GM12878 (cell line): ENCODE measurements at regions not wholly inside any gene's neighbourhood (a gene's known extent, or its start where the extent isn't known, plus 50 kb on each side); places are given as distances from the start of the nearest gene placed in this dataset.

Experiments
- ATAC-seq: fragments of 200-7000 bp; cut with Tn5 transposase; 3 replicates; pipeline ENCODE4 v1.9.1; 2020; ENCODE audit warnings: mild to moderate bottlenecking, moderate library complexity
- BruUV-seq: library from RNA; stranded (reverse); fragments of 400-500 nt; replicated peaks from 2 replicates; lab custom pipeline; 2021; lab: Mats Ljungman, UMichigan
- CTCF ChIA-PET: fragments of 300-600 bp; sonication (Branson Sonifier 250); formaldehyde crosslinking; extraction: SDS; loops from one replicate; lab custom pipeline; 2021; ENCODE audit warnings: inconsistent platforms; lab: Yijun Ruan, JAX
- POLR2A ChIA-PET: fragments of 350-600 bp; formaldehyde crosslinking; extraction: SDS; loops from one replicate; lab custom pipeline; 2021; ENCODE audit warnings: inconsistent platforms; lab: Charles Lee
- RAD21 ChIA-PET: fragments of 300-600 bp; sonication (Branson Sonifier 250); formaldehyde crosslinking; loops from one replicate; lab custom pipeline; 2023; ENCODE audit warnings: antibody characterized with exemption; ENCODE audit not compliant: unreplicated experiment; lab: Charles Lee
- SMC1A ChIA-PET: fragments of 300-600 bp; sonication (Branson Sonifier 250); formaldehyde crosslinking; loops from one replicate; lab custom pipeline; 2023; ENCODE audit not compliant: unreplicated experiment, uncharacterized antibody; lab: Charles Lee
- DNase-seq: peaks from one replicate; pipeline ENCODE4 v3.0.0-alpha.2; 2011; ENCODE audit warnings: low read depth, low spot score
- FAIRE-seq: peaks from 3 replicates; lab custom pipeline; 2011; peaks lifted over from hg19 to GRCh38; lab: Jason Lieb, UNC
- H2AFZ ChIP-seq: 2 replicates; pipeline ENCODE4 v1.6.0; 2011; ENCODE audit warnings: low read depth, low read length, control low read depth; ENCODE audit not compliant: control insufficient read depth
- H3K27ac ChIP-seq: 2 replicates; pipeline ENCODE4 v1.5.1; 2011; ENCODE audit warnings: control low read depth; ENCODE audit not compliant: control insufficient read depth, insufficient read depth
- H3K27me3 ChIP-seq, 2 experiments: replicated peaks in 1 of 2; 2 replicates each; pipeline versions ENCODE4 v1.6.0 to v1.6.1; 2011; ENCODE audit warnings: low read length in 1 of 2; ENCODE audit not compliant: control insufficient read depth in 2 of 2, insufficient read depth in 2 of 2
- H3K36me3 ChIP-seq, 2 experiments: 2 replicates each; pipeline ENCODE4 v1.5.1; 2011; ENCODE audit warnings: low read length in 1 of 2; ENCODE audit not compliant: control insufficient read depth in 2 of 2, insufficient read depth in 2 of 2
- H3K4me1 ChIP-seq: 2 replicates; pipeline ENCODE4 v1.6.1; 2011; ENCODE audit warnings: mild to moderate bottlenecking, low read length, moderate library complexity, mixed read lengths; ENCODE audit not compliant: control insufficient read depth, insufficient read depth
- H3K4me2 ChIP-seq: 2 replicates; pipeline ENCODE4 v1.6.0; 2011; ENCODE audit warnings: control low read depth; ENCODE audit not compliant: control insufficient read depth, insufficient read depth
- H3K4me3 ChIP-seq: fragments of 200-600 bp; sonication (generic); 2 replicates; pipeline ENCODE4 v1.5.1; 2016
- H3K79me2 ChIP-seq: 2 replicates; pipeline ENCODE4 v1.6.0; 2011; ENCODE audit warnings: low read length; ENCODE audit not compliant: control insufficient read depth, insufficient read depth
- H3K9ac ChIP-seq: 2 replicates; pipeline ENCODE4 v1.8.0; 2011; ENCODE audit warnings: low read length, control low read depth, mixed read lengths; ENCODE audit not compliant: control insufficient read depth, insufficient read depth
- H3K9me3 ChIP-seq: replicated peaks from 3 replicates; pipeline ENCODE4 v1.5.1; 2011; ENCODE audit warnings: mild to moderate bottlenecking, low read length; ENCODE audit not compliant: control insufficient read depth, insufficient read depth
- H4K20me1 ChIP-seq: 2 replicates; pipeline ENCODE4 v1.6.0; 2011; ENCODE audit not compliant: control insufficient read depth, insufficient read depth
- EP300 ChIP-seq, 2 experiments: fragments of 150-350 bp in 1 of 2; IDR thresholded peaks; 2 replicates each; pipeline ENCODE4 v1.6.1; 2011 to 2012; ENCODE audit warnings: low read depth in 2 of 2, low read length in 2 of 2, borderline replicate concordance in 1 of 2, improper control_type of control experiment in 1 of 2, inconsistent platforms in 1 of 2; ENCODE audit not compliant: control insufficient read depth in 1 of 2
- IRF5 ChIP-seq: fragments of 450-650 bp; IDR thresholded peaks from 2 replicates; pipeline ENCODE4 v1.6.1; 2017; ENCODE audit warnings: borderline replicate concordance
- JUNB ChIP-seq: IDR thresholded peaks from 2 replicates; pipeline ENCODE4 v1.6.1; 2016; ENCODE audit warnings: antibody characterized with exemption, mild to moderate bottlenecking
- JUND ChIP-seq: IDR thresholded peaks from 2 replicates; pipeline ENCODE4 v1.6.1; 2012; ENCODE audit warnings: low read depth, mild to moderate bottlenecking, low read length, improper control_type of control experiment, moderate library complexity
- MXI1 ChIP-seq: fragments of 150-350 bp; IDR thresholded peaks from 2 replicates; pipeline ENCODE4 v1.6.1; 2011; ENCODE audit warnings: low read depth, mild to moderate bottlenecking, inconsistent platforms, low read length, improper control_type of control experiment
- NBN ChIP-seq: fragments of 450-650 bp; IDR thresholded peaks from 2 replicates; pipeline ENCODE4 v1.6.1; 2016
- NFIC ChIP-seq: IDR thresholded peaks from 2 replicates; pipeline ENCODE4 v1.6.1; 2012; ENCODE audit warnings: low read depth, mild to moderate bottlenecking, inconsistent platforms, low read length, moderate library complexity
- PKNOX1 ChIP-seq: fragments of 450-650 bp; IDR thresholded peaks from 2 replicates; pipeline ENCODE4 v1.6.1; 2016; ENCODE audit warnings: mild to moderate bottlenecking
- POLR2AphosphoS2 ChIP-seq: IDR thresholded peaks from 2 replicates; pipeline ENCODE4 v1.6.1; 2011; ENCODE audit warnings: low read depth, mild to moderate bottlenecking, low read length, improper control_type of control experiment, moderate library complexity
- WRNIP1 ChIP-seq: IDR thresholded peaks from 2 replicates; pipeline ENCODE4 v1.6.1; 2011; ENCODE audit warnings: low read depth, low read length, improper control_type of control experiment, borderline replicate concordance
- ZNF384 ChIP-seq: IDR thresholded peaks from 2 replicates; pipeline ENCODE4 v1.6.1; 2012; ENCODE audit warnings: low read depth, mild to moderate bottlenecking, low read length, improper control_type of control experiment, borderline replicate concordance
- ZSCAN29 ChIP-seq: fragments of 450-650 bp; IDR thresholded peaks from 2 replicates; pipeline ENCODE4 v1.6.1; 2017; ENCODE audit warnings: mild to moderate bottlenecking, moderate library complexity
- WGBS: methylation state at CpG from one replicate; pipeline ENCODE4 v1.1.6; 2016; ENCODE audit warnings: low lambda C conversion rate; ENCODE audit not compliant: insufficient replicate concordance, insufficient coverage; ENCODE audit errors: missing lambda C conversion rate; 5-methylcytosine and 5-hydroxymethylcytosine counted together
- in situ Hi-C: fragments of 300-500 bp; cut with MboI; formaldehyde crosslinking; loops from 9 replicates; pipeline ENCODE4 v1.14.3; 2018; ENCODE audit warnings: mixed read lengths
- intact Hi-C: fragments of 100-400 bp; cut with micrococcal nuclease; formaldehyde crosslinking; loops from one replicate; pipeline ENCODE4 v1.14.2; 2022; ENCODE audit not compliant: unreplicated experiment

- H3K4me3 ChIP-seq: no peak overlapping the region
- RAD21 ChIA-PET: no interaction called here
- no peak for DNase-seq
- intact Hi-C loops (no loop called here), in situ Hi-C loops (no loop called here)
- no peaks in the 10 kb centered on the region for H3K4me1 ChIP-seq
- ATAC-seq: no peak
- POLR2A ChIA-PET: no interaction called here
- H3K36me3 ChIP-seq: no peaks in the 10 kb centered on the region
- no peak overlapping the region for H3K9ac ChIP-seq
- no peaks in the 10 kb centered on the region for H3K27me3 ChIP-seq
- H2AFZ ChIP-seq: no peak overlapping the region
- H3K79me2 ChIP-seq: no peaks in the 10 kb centered on the region
- CTCF ChIA-PET: no interaction called here
- no peaks in the 10 kb centered on the region for H4K20me1 ChIP-seq
- H3K4me2 ChIP-seq: no peak overlapping the region
- H3K27ac ChIP-seq: no peak overlapping the region
- TF ChIP-seq ZNF384 (no peak), ZSCAN29 (no peak), POLR2AphosphoS2 (no peak), NFIC (no peak)
- H3K9me3 ChIP-seq: no peaks in the 10 kb centered on the region
- no TSS peak for BruUV-seq
- WGBS: 1% methylated on average over 4 of the region's 4 CpGs
- FAIRE-seq: no peak
- SMC1A ChIA-PET: no interaction called here
These were observed 57.4 kb upstream of the TMPRSS15 start for GRCh38 chr21:18460979-18461378.

- no TSS peak for BruUV-seq
- no peak overlapping the region for H3K9ac ChIP-seq
- intact Hi-C loops: no loop called here
- ChIA-PET SMC1A (no interaction called here), RAD21 (no interaction called here), CTCF (no interaction called here), POLR2A (no interaction called here)
- no peaks in the 10 kb centered on the region for H3K79me2 ChIP-seq
- in situ Hi-C loops: no loop called here
- no peak overlapping the region for H3K27ac ChIP-seq
- no peak overlapping the region for H3K4me3 ChIP-seq
- no peaks in the 10 kb centered on the region for H3K4me1 ChIP-seq
- no peaks in the 10 kb centered on the region for H3K9me3 ChIP-seq
- ATAC-seq: no peak
- FAIRE-seq: peak; percentile 80
- 0% methylated on average over 3 of the region's 3 CpGs for WGBS
- TF ChIP-seq JUNB: no peak
- no peak for TF ChIP-seq WRNIP1
- TF ChIP-seq MXI1: no peak
- TF ChIP-seq JUND: no peak
- TF ChIP-seq NBN: no peak
- no peak for TF ChIP-seq IRF5
- no peak for TF ChIP-seq PKNOX1
- no peak for TF ChIP-seq EP300 (IDR thresholded peaks at IDR 0.05; ENCODE audit: borderline replicate concordance in 1 of 2, control insufficient read depth in 1 of 2, low read depth in 2 of 2, low read length in 2 of 2)
- no peak overlapping the region for H3K4me2 ChIP-seq
- no peak for DNase-seq
- no peaks in the 10 kb centered on the region for H3K27me3 ChIP-seq
- no peaks in the 10 kb centered on the region for H4K20me1 ChIP-seq
- H2AFZ ChIP-seq: no peak overlapping the region
- no peaks in the 10 kb centered on the region for H3K36me3 ChIP-seq
These were observed 58.2 kb upstream of the TMPRSS15 start for GRCh38 chr21:18461743-18462142.
